ENCODE measurements at regions not wholly inside any gene's neighbourhood (a gene's known extent, or its start where the extent isn't known, plus 50 kb on each side); places are given as distances from the start of the nearest gene placed in this dataset.

DNA sequence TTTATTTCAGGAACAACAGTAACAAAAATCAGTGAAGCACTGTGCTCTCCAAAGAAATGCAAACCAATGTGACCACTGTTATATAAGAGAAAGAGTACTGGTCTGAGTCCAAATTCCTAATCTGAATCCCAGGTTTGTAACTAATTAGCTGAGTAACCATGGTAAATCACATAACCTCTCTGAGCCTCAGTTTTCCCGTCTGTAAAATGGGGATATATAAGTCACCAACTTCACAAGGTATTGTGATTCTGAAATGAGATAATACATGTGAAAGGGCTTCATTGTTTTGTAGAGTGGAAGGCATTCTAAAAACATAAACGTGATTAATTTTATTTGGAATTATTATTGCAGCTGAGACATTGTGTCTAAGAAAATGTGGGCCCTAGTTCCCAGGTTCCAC lies 91.3 kb upstream of the YPEL5 start:
- TF ChIP-seq, protein P1, sequence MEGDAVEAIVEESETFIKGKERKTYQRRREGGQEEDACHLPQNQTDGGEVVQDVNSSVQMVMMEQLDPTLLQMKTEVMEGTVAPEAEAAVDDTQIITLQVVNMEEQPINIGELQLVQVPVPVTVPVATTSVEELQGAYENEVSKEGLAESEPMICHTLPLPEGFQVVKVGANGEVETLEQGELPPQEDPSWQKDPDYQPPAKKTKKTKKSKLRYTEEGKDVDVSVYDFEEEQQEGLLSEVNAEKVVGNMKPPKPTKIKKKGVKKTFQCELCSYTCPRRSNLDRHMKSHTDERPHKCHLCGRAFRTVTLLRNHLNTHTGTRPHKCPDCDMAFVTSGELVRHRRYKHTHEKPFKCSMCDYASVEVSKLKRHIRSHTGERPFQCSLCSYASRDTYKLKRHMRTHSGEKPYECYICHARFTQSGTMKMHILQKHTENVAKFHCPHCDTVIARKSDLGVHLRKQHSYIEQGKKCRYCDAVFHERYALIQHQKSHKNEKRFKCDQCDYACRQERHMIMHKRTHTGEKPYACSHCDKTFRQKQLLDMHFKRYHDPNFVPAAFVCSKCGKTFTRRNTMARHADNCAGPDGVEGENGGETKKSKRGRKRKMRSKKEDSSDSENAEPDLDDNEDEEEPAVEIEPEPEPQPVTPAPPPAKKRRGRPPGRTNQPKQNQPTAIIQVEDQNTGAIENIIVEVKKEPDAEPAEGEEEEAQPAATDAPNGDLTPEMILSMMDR (IDR thresholded peaks at IDR 0.05), result no peak
- no peak for TF ChIP-seq POLR2A (IDR thresholded peaks at IDR 0.05)

Data from tibial nerve (tissue), 3 donors.